ENCODE measurements at regions not wholly inside any gene's neighbourhood (a gene's known extent, or its start where the extent isn't known, plus 50 kb on each side); places are given as distances from the start of the nearest gene placed in this dataset.
A peak's percentile ranks its signal among the peaks of the same experiment; 100 is the strongest.

GRCh38 chr6:165745492-165745891 is 82.5 kb upstream of the PDE10A start:
- no peak for DNase-seq

GRCh38 chr6:165744555-165745228 is 81.7 kb upstream of the PDE10A start:
- peak; percentile 37 for DNase-seq

GRCh38 chr6:165743366-165743898 is 80.4 kb upstream of the PDE10A start:
- DNase-seq = no peak

GRCh38 chr6:165742047-165742446 is 79.0 kb upstream of the PDE10A start:
- no peak for DNase-seq

GRCh38 chr6:165737396-165737795 is 74.4 kb upstream of the PDE10A start:
- DNase-seq = no peak

- no peak for DNase-seq
Observed at GRCh38 chr6:165735065-165735464, 72.0 kb upstream of the PDE10A start.

- no peak for DNase-seq
Observed at GRCh38 chr6:165733489-165733791, 70.4 kb upstream of the PDE10A start.

GRCh38 chr6:165732696-165733488 is 69.9 kb upstream of the PDE10A start:
- no peak for DNase-seq

GRCh38 chr6:165729307-165729936 is 66.4 kb upstream of the PDE10A start:
- peak; percentile 15 for DNase-seq

GRCh38 chr6:165728216-165728615 is 65.2 kb upstream of the PDE10A start:
- no peak for DNase-seq

- no peak for DNase-seq
Observed at GRCh38 chr6:165726965-165727381, 63.9 kb upstream of the PDE10A start.

- DNase-seq = no peak
Observed at GRCh38 chr6:165726290-165726875, 63.3 kb upstream of the PDE10A start.

- DNase-seq = no peak
Observed at GRCh38 chr6:165725201-165725600, 62.2 kb upstream of the PDE10A start.

- DNase-seq = no peak
Observed at GRCh38 chr6:165723326-165723725, 60.3 kb upstream of the PDE10A start.

GRCh38 chr6:165722022-165722421 is 59.0 kb upstream of the PDE10A start:
- no peak for DNase-seq

- peak; percentile 25 for DNase-seq
Observed at GRCh38 chr6:165721356-165721755, 58.3 kb upstream of the PDE10A start.

GRCh38 chr6:165718491-165718891 is 55.5 kb upstream of the PDE10A start:
- peak; percentile 29 for DNase-seq

- peak; percentile 39 for DNase-seq
Observed at GRCh38 chr6:165717732-165718465, 54.9 kb upstream of the PDE10A start.

- DNase-seq = no peak
Observed at GRCh38 chr6:165716886-165717285, 53.8 kb upstream of the PDE10A start.

- DNase-seq = no peak
Observed at GRCh38 chr6:165715428-165715827, 52.4 kb upstream of the PDE10A start.

GRCh38 chr6:165714907-165715306 is 51.9 kb upstream of the PDE10A start:
- no peak for DNase-seq

- DNase-seq = no peak
Observed at GRCh38 chr6:165713845-165714466, 50.9 kb upstream of the PDE10A start.

Data from fibroblast of skin of scalp (primary cell).